GM12891 (cell line): ENCODE measurements at regions not wholly inside any gene's neighbourhood (a gene's known extent, or its start where the extent isn't known, plus 50 kb on each side); places are given as distances from the start of the nearest gene placed in this dataset.

ENCODE experiments used
- POLR2AphosphoS5 ChIP-seq: IDR thresholded peaks from 2 replicates; pipeline ENCODE4 v1.6.1; 2011; ENCODE audit warnings: low read depth, low read length, control low read depth
- SPI1 ChIP-seq: IDR thresholded peaks from 2 replicates; pipeline ENCODE4 v1.6.1; 2011; ENCODE audit warnings: low read depth, low read length, control low read depth

DNA sequence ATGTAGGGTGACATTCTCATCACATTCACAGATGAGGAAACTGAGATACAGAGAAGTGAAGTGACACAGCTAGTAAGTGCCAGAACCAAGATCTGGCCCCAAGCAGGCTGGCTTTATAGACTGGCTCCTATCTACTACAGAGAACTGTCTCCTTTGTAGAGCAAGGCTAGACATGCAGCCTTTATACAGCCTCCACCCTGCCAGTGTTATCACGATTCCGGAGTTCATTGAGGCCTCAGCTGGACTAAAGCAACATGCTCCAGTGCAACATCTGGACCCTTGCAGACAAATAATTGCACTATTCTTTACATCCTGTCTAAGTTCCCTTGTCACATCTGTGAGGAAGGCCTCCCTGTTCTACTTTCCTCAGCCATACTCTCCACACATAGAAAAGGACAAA, 58.0 kb upstream of the XIAP start:
- TF ChIP-seq SPI1 (no peak), POLR2AphosphoS5 (no peak)
